ENCODE measurements at regions not wholly inside any gene's neighbourhood (a gene's known extent, or its start where the extent isn't known, plus 50 kb on each side); places are given as distances from the start of the nearest gene placed in this dataset.
"Not testable (repeated sequence)": the region's sequence is repeated elsewhere in the genome, so short reads cannot be mapped to it uniquely, and the experiment has no call there.

DNA sequence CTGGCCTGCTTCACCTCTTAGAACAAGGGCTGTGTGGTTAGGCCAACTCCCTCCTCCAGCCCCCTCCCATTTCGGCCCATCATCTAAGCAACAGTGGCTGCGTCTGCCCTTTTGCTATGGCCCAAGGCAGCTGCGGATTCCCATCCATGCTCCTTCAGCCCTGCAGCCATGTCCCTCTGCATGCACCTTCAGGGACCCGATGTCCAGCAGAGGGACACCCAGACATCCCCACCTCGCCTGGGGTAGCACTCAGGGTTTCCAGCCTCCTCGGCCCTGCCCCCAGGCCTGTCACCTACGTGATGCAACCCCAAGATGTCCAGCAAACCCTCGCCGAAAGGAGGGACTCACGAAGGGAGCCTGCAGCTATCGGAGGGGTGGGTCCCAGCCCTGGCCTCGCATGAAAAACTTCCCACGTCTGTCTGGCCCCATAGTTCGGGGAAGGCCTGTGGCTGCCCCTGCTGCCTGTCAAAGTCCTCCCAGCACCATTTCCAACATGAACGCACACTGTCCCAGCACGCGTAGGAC, 194.4 kb downstream of the CTTN start:
- DNase-seq (ENCODE audit: low spot score), result no peak

DNA sequence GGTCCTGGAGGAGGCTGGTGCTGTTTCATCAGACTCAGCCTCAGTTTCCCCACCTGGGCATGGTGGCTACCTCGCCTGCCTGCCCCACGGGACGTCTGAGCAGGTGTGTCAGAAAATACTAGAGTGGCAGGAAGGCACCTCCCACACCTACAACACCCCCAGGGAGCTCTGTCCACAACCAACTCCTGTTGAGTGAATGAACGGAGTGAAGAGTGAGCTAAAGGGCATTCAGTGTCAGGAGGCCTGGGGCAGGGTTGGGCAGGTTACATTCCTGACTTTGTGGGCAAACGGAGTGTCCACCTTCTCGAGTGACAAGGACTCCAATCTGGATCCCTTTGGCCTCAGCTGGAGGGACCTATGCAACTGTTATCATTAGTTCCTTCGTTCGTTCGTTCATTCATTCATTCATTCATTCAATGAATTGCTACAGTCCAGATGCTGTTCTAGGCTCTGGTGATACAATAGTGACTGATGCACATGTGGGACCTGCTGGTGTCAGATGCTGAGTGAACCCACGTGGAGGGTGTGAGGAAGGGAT, 195.2 kb downstream of the CTTN start:
- no peak for DNase-seq (ENCODE audit: low spot score)

DNA sequence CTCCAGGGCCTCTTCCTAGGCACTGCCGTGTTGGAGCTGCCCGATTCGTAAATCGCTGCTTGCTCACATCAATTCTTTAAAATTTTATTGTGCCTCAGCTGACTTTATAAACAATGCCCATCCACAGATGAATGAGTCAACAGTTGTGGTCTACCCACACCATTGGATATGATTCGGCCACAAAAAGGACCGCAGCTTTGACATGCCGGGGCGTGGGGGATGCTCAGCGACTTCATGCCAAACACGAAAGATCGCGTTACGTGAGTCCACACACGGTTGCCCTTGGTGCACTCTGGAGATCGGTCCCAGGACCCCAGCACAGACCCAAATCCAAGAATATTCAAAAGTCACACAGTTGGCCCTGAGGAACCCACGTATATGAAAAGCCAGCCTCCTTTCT, 195.7 kb downstream of the CTTN start:
- DNase-seq (ENCODE audit: low spot score), result no peak

DNA sequence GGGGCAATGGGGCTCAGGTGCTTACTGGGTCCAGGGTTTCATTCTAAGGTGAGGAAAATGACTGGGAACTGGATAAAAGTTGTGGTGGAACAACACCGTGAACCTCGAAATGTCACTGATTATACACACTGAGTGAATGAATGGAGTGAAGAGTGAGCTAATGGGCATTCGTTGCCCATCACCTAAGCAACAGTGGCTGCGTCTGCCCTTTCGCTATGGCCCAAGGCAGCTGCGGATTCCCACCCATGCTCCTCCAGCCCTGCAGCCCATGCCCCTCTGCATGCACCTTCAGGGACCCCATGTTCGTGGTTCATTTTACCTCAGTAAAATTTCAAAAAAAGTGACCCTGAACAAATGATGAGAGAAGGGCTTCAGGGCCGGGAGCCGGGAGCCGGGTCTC, 196.3 kb downstream of the CTTN start:
- no peak for DNase-seq (ENCODE audit: low spot score)

DNA sequence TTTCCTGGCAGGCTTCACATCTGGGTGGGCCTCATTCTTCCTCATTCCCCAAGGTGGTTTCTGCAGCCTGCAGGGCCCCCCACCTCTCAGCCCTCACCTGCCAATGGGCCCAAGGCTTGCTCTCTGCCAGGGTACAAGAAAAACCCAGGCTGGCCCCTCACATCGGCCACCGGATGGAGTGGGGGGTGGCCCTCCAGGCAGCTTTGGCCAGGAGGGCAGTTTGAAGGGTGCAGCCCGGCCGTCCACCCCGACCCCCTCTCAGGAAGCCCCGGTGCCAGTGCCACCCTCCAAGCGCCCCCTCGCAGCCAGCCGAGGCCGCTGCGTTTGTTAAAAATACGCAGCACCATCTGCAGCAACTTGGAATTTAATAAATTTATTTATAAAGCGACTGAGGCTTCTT, 196.7 kb downstream of the CTTN start:
- DNase-seq (ENCODE audit: low spot score), result no peak

DNA sequence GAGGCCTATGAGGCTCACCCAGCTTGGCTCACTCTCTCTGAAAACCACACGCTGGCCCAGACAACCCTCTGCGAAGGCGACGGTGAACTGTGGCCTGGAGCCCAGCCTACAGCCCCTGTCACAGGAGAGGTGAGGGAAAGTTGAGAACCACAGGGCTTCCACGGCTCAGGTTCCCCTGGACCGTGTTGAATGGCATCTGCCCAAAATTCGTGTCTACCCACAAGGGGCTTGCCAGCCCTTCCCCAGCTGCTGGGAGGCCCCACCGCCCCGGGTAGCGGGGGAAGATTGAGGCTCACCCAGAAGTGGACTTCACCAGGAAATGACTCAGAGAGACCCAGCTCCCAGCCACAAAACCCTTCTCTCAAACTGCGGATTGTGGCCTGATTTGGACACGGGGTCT, 197.1 kb downstream of the CTTN start:
- no peak for DNase-seq (ENCODE audit: low spot score)

DNA sequence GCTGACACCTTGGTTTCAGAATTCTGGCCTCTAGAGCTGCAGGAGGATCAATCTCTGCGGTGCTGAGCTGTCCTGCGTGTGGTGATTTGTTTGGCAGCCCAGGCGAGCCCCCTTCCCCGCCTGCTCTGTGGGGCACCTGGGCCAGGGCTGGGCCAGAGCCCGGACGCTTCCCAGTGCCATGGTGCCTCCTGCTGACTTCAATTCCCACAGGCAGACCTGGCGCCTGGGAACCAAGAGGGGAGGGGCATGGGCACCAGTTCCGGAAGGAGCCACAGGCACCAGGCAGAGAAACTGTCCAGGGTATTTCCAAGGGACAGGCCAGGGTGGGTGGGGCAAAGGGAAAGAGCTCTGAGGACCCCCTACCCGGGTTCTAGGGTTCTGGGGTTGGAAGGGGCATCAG, 197.8 kb downstream of the CTTN start:
- DNase-seq (ENCODE audit: low spot score), result no peak

DNA sequence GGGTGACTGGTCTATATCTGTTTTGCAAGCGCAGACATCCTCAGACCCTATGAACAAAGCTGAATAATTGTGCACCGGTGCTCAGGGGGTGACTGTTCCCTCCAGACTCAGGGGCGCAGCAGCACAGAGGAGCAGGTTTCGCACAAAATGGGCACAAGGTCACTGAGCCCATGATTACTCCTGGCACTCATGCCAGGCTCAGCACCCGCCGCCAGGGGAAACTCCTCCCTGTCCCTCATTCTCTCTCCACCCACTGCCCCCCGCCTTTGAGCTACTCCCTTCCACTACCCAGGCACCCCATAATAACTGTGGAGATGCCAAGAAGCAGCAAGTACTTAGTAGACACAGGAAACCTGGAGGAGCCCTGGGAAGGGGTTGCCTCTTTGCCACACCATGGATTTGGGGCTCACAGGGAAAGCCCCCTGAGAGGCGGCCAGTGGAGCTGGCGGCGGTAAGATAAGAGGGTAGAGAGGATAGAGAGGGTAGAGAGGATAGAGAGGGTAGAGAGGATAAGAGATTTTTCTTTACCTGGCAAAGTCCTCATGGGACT, 198.8 kb downstream of the CTTN start:
- no peak for DNase-seq (ENCODE audit: low spot score)

DNA sequence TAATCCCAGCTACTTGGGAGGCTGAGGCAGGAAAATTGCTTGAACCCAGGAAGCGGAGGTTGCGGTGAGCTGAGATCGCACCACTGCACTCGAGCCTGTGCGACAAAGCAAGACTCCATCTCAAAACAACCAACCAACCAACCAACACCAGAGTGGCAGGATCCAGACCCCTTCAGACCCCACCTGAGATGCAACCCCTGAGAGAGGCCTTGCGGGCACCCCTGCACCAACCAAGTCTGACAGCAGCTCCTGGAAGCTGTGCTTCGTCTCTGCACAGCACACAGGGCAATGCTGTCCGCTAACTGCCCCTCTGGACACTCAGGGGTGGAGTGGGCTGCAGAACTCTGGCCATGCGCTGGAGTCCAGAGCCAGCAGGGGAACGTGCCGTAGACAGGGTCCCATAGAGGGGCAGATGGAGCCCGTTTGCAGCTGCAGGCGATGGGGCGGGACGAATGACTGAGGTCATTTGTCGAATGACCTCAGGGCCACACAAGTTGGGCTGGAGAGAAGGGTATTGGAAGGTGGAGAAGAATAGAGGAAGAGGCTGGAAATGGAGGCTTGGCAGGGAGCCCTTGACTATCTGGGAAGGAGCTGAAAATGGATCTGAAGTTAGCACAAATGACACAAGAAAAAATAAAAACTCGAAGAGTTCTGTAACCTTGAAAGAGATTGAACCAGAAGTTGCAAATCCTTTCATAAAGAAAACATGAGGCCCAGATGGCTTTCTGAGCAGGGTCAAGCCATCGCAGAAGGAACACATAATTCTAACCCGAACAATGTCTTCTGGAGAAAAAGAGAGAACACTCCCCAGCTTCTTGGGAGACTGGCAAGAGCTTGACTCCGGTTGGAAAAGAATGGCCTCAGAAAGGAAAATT, 199.7 kb downstream of the CTTN start:
- DNase-seq (ENCODE audit: low spot score), result no peak

DNA sequence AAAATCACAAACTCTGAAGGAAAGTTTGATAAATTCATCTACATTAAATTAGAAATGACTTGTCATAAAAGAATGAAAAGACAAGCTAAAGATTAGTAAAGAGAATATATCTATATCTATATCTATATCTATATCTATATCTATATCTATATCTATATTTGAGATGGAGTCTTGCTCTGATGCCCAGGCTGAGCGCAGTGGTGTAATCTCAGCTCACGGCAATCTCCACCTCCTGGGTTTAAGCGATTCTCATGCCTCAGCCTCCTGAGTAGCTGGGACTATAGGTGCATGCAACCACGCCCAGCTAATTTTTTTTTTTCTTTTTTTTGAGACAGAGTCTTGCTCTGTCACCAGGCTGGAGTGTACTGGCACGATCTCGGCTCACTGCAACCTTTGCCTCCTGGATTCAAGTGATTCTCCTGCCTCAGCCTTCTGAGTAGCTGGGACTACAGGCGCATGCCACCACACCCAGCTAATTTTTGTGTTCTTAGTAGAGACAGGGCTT, 202.6 kb downstream of the CTTN start:
- DNase-seq (ENCODE audit: low spot score), result not testable (repeated sequence)

DNA sequence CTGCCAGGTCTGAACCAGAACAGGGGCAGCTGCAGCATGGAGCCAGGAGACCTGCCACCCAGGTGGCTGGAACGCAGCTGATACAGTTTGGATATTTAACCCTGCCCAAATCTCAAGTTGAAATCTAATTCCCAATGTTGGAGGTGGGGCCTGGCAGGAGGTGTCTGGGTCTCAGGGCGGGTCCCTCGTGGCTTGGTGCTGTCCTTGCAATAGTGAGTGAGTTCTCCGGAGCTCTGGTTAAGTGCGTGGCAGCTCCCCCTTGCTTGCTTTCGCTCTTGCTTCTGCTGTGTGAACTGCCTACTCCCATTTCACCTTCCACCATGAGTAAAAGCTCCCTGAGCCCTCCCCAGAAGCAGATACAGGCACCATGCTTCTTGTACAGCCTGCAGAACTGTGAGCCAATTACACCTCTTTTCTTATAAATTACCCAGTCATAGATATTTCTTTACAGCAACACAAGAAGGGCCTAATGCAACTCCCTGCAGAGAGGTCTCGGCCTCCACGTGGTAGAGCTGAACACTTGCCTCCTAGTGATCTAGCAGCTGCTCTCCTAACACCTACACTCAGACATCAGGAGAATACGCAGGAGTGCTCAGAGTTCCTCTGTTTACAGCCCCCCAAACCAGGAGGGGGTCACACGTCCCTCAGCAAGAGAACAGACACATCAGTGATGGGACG, 203.7 kb downstream of the CTTN start:
- no peak for DNase-seq (ENCODE audit: low spot score)

DNA sequence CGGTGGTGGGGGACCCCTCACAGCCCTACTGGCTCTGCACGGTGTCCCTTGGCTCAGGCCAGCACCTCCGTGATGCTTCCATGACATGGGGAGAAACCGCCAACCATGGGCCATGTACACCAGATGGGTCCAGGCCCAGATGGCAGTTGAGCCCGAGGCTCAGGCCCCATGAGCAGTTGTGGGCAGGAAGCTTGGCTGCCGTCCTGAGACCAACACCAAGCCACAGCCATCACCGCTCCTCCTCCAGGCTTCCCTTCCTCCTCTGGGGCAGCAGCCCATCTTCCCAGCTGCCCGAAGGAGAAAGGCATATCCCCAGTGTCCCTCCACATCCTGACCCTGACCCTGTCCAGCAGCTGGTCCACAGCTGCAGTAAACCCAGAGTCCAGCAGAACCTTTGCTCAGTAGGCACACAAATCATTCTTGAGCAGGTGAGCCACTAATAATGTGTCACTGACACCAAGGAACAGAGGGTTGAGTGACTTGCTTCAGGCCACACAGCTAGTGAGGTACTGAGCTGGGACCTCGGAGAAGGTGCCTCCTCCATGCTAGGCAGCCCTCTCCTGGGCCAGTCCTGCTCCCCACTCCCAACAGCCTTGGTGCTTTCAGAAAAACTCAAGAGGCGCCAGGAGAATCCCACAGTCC, 204.9 kb downstream of the CTTN start:
- no peak for DNase-seq (ENCODE audit: low spot score)

DNA sequence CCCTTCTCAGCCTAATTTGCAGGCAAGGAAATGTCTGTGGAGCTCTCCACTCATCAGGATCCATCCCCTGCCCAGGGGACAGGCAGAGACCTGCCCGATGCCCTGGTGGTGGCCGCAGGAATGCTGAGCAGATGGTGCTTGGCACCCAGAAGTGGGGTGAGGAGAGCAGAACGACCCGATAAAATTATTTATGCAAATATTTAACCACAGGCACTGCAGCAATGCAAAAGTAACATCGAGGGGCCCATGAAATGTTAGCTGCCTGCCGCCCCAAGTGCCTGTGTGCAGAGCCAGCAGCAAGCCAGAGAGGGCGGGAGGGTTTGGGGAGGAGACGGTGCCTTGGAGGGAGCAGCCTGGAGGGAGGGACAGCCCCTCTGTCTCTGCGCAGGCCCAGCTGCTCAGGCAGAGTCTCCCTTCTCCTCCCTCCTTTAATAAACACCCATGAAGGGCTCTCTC, 205.5 kb downstream of the CTTN start:
- no peak for DNase-seq (ENCODE audit: low spot score)

DNA sequence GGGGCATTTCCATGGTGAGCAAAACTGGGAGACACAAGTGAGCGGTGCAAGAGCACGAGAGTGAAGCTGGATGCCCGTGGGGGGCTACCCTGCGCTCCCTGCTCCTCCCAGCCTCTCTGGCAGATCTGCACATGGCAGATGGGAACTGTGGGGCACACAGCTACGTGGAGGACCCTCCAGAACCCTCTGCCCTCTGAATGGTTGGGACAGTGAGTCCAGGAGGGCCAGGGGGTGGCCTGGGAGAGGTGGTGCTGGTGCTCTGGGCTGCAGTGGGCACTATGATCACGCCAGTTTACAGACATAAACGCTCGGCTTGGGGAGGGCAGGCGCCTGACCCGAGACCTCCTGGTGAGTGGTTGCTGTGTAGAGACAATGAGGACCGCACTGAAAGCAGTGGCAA, 205.9 kb downstream of the CTTN start:
- no peak for DNase-seq (ENCODE audit: low spot score)

DNA sequence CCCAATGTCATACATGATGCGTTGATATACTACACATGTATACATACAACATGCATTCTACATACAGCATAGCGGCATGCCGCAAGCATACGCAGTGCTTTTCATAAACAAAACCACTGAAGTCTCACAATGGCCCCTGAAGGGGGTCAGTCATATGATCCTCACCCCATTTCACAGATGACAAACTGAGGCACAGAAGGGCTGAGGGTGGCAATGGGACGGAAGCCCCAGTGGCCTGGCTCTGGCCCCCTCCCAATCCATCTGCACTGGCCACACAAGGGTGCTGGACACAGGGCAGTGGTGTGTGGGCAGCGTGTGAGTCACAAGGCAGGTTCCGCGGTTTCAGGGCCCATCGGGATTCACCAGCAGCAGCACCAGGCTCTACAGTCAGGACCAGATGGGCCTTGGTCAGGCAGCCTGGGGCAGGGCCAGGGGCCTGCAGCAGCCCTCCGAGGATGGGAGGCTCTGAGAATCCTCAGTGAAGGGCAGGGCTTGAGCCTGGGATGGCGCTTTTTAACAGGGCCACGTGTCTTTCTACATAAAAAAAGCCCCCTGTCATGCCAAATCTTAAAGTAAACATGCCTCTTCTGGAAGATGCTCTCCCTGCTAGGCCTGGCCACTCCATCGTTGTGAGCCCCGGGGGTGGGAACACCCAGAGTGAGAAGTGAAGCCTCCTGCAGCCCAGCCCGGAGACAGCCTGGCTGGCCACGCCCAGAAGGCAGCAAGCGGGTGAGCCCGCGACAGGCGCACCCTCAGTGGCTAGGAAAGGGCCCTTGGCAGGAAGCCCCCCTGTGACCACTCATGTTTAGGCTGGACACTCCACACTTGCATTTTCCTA, 206.5 kb downstream of the CTTN start:
- no peak for DNase-seq (ENCODE audit: low spot score)

DNA sequence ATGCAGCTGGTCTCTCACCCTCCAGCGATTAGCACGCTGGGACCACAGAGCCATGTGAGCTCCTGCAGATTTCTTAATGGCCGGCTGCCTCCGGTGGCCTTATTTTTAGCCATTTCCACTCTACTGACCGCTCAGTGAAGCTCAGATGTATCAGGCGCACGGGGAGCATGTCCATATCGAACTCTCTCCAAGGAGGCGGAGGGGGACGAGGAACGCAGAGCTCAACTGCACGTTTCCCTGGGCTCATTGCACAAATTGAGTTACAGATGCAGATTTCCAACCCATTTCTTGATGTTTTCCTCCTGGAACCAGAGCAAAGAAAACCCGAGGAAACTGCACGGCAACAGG, 207.1 kb downstream of the CTTN start:
- no peak for DNase-seq (ENCODE audit: low spot score)

DNA sequence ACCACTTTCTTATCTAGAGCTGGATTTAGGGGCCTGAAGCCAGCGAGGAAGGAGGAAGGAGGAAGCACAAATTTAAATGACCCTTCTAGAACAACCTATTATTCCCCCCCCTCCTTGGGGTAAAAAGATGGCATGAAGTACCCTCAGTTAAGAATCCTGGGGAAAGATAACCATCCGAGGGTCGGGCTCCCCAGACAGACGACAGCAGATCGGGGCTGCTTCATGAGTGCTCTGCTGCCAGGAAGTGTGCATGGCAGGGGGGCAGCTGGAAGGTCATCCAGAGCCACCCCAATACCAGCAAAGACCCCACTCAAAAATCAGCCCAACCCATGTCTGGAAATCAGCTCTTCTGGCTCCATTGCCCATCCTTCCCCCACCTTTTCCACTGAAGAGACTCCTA, 207.5 kb downstream of the CTTN start:
- DNase-seq (ENCODE audit: low spot score), result no peak

DNA sequence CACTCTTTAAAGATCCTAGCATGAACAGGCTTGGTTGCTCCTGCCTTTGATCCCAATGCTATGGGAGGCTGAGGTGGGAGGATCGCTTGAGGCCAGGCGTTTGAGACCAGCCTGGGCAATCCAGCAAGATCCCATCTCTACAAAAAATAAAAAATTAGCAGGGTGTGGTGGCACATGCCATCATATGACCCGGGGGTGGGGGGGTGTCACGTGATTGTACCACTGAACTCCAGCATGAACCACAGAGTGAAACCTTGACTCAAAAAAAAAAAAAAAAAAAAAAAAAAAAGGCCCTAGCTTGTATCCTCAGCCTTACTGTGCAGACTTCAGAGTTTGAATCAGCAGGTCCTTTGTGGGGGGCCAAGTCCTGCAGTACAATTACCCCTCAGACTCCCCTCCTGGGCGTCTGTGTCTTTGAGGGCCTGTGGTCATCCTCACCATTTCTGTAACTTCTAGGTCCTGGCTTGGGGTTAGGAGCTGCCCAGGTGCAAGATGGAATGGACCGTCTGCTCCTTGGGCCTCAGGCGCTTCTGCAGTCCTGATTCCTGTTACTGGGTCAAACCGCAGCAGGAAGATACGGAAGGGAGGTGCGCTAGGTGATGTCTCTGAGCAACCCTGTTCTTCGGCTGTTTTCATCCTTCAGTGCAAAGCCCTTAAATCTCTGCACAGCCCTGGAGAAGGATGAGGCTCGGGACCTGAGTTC, 208.1 kb downstream of the CTTN start:
- no peak for DNase-seq (ENCODE audit: low spot score)

DNA sequence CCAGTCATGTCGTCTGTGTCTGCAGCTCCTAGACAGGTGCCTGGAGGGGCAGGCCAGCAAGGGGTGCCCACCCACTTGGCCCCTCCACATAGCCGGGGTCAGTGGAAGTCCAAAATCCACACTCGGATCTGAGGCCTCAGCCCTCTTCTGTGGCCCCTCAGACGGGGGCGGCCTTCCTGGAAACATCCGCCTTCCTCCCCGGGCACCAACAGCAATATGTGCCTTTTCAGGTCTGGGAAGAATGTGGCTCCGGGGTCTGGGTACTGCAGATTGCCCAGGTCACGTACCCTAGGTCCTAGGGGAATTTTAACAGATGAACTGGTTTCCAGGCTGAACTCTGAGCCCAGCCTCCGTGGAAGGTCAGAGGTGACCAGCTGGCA, 208.6 kb downstream of the CTTN start:
- no peak for DNase-seq (ENCODE audit: low spot score)

DNA sequence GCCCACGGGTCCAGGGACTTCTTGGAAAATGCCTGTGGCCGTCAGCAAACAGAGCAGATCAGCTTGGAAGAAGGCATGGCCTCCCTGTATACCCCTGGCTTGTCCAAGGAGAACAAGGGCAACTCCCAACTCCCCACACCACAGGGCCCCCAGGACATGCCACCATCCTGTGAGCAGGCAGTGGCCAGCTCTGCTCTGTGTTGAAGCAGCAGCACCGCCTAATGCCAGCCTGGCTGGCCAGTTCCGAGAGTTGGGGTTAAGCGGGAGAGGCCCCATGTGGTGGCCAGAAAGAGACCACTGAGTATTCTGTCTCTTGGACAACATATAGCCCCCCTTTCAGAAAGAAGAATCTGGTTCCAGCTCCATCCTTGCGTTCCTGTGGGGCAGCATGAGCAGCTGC, 209.2 kb downstream of the CTTN start:
- DNase-seq (ENCODE audit: low spot score), result no peak

Measured in CD4-positive, alpha-beta T cell treated with Interleukin-6 at 100 ng/mL for 8 hours (primary cell).